ENCODE measurements at regions not wholly inside any gene's neighbourhood (a gene's known extent, or its start where the extent isn't known, plus 50 kb on each side); places are given as distances from the start of the nearest gene placed in this dataset.
"Not testable (repeated sequence)": the region's sequence is repeated elsewhere in the genome, so short reads cannot be mapped to it uniquely, and the experiment has no call there.

- Histone ChIP-seq H3K9me1 (ENCODE audit: control insufficient read depth, insufficient read depth, low read length) (no peaks in the 10 kb centered on the region), H3K4me2 (ENCODE audit: insufficient read depth, low read length) (no peak overlapping the region), H3K79me2 (ENCODE audit: control insufficient read depth, insufficient read depth, low read length) (no peaks in the 10 kb centered on the region), H2AFZ (ENCODE audit: low read depth, low read length) (no peak overlapping the region), H3K27me3 (ENCODE audit: control insufficient read depth in 2 of 2, insufficient read depth in 2 of 2, low read length in 2 of 2) (no peaks in the 10 kb centered on the region), H3K27ac (ENCODE audit: extremely low read depth, low read depth, low read length) (no peak overlapping the region), H3K4me1 (replicated peaks in 1 of 2; ENCODE audit: control insufficient read depth in 2 of 2, insufficient read depth in 2 of 2, low read length in 2 of 2) (no peaks in the 10 kb centered on the region), H3K36me3 (ENCODE audit: control insufficient read depth, insufficient read depth, low read length) (no peaks in the 10 kb centered on the region), H4K20me1 (replicated peaks; ENCODE audit: control insufficient read depth, insufficient read depth, low read length) (no peaks in the 10 kb centered on the region), H3K9me3 (replicated peaks; ENCODE audit: control insufficient read depth, insufficient read depth, low read depth, low read length) (no peaks in the 10 kb centered on the region), H3K9ac (ENCODE audit: insufficient read depth in 1 of 2, low read depth in 2 of 2, low read length in 2 of 2) (no peak overlapping the region), H3K4me3 (no peak overlapping the region)
- in situ Hi-C loops (cut with MboI) (no loop called here), intact Hi-C loops (cut with micrococcal nuclease) (no loop called here)
- POLR2A ChIA-PET, result no interaction called here
- CTCF ChIA-PET (ENCODE audit: low intra/inter-chr PET ratio), result no interaction called here
- no peak for FAIRE-seq
- BruUV-seq (replicated peaks), result no TSS peak
- no peak for ATAC-seq
- no peak for DNase-seq (ENCODE audit: extremely low read depth in 1 of 4, low spot score in 3 of 4)
- WGBS (ENCODE audit: insufficient coverage, low coverage, missing lambda C conversion rate), result 29% methylated on average over 12 of the region's 19 CpGs
- TF ChIP-seq FOXK1 (CRISPR knock-in tag; IDR thresholded peaks at IDR 0.05; ENCODE audit: borderline replicate concordance) (no peak), HDAC1 (IDR thresholded peaks at IDR 0.05) (no peak), NCOR1 (IDR thresholded peaks at IDR 0.05) (no peak), WHSC1 (IDR thresholded peaks at IDR 0.05; ENCODE audit: low read length) (no peak), CREB3L1 (IDR thresholded peaks at IDR 0.05; ENCODE audit: borderline replicate concordance, low read depth) (no peak), ZKSCAN8 (CRISPR knock-in tag; IDR thresholded peaks at IDR 0.05) (no peak), KLF13 (tag; IDR thresholded peaks at IDR 0.05; ENCODE audit: borderline replicate concordance, low read depth) (no peak), HMG20B (CRISPR knock-in tag; IDR thresholded peaks at IDR 0.05) (no peak), TGIF2 (CRISPR knock-in tag; IDR thresholded peaks at IDR 0.05) (no peak), ARID2 (IDR thresholded peaks at IDR 0.05) (no peak), STAG1 (CRISPR knock-in tag; IDR thresholded peaks at IDR 0.05; ENCODE audit: borderline replicate concordance) (no peak), HBP1 (CRISPR knock-in tag; IDR thresholded peaks at IDR 0.05) (no peak), DACH1 (IDR thresholded peaks at IDR 0.05; ENCODE audit: partially characterized antibody) (no peak), TAL1 (IDR thresholded peaks at IDR 0.05) (no peak), TEAD1 (CRISPR knock-in tag; IDR thresholded peaks at IDR 0.05) (no peak)
Observed at GRCh38 chr11:101241160-101241795, 111.7 kb upstream of the PGR start.

GRCh38 chr11:101231207-101231834 lies 101.7 kb upstream of the PGR start:
- H3K27ac ChIP-seq (ENCODE audit: extremely low read depth, low read depth, low read length); CTCF ChIA-PET (ENCODE audit: low intra/inter-chr PET ratio): not testable (repeated sequence)

More at GRCh38 chr11:101231207-101231834, 101.7 kb upstream of the PGR start:
- H3K79me2 ChIP-seq (ENCODE audit: control insufficient read depth, insufficient read depth, low read length); intact Hi-C loops (cut with micrococcal nuclease); H3K9ac ChIP-seq (ENCODE audit: insufficient read depth in 1 of 2, low read depth in 2 of 2, low read length in 2 of 2); H4K20me1 ChIP-seq (replicated peaks; ENCODE audit: control insufficient read depth, insufficient read depth, low read length); ATAC-seq; H3K36me3 ChIP-seq (ENCODE audit: control insufficient read depth, insufficient read depth, low read length); H3K9me3 ChIP-seq (replicated peaks; ENCODE audit: control insufficient read depth, insufficient read depth, low read depth, low read length); H3K9me1 ChIP-seq (ENCODE audit: control insufficient read depth, insufficient read depth, low read length); BruUV-seq (replicated peaks); H2AFZ ChIP-seq (ENCODE audit: low read depth, low read length); H3K4me1 ChIP-seq (replicated peaks in 1 of 2; ENCODE audit: control insufficient read depth in 2 of 2, insufficient read depth in 2 of 2, low read length in 2 of 2); in situ Hi-C loops (cut with MboI); H3K4me2 ChIP-seq (ENCODE audit: insufficient read depth, low read length); H3K27me3 ChIP-seq (ENCODE audit: control insufficient read depth in 2 of 2, insufficient read depth in 2 of 2, low read length in 2 of 2); FAIRE-seq; POLR2A ChIA-PET; DNase-seq (ENCODE audit: extremely low read depth in 1 of 4, low spot score in 3 of 4); H3K4me3 ChIP-seq: not testable (repeated sequence)
- 8% methylated on average over 13 of the region's 16 CpGs for WGBS (ENCODE audit: insufficient coverage, low coverage, missing lambda C conversion rate)
